ENCODE measurements at regions not wholly inside any gene's neighbourhood (a gene's known extent, or its start where the extent isn't known, plus 50 kb on each side); places are given as distances from the start of the nearest gene placed in this dataset.

GRCh38 chr16:35170610-35171009 lies 1711.2 kb downstream of the TP53TG3F start:
- DNase-seq (ENCODE audit: low read depth), result no peak
- H3K4me3 ChIP-seq (ENCODE audit: low read depth, low read length), result no peak overlapping the region
- no peak for TF ChIP-seq POLR2A (IDR thresholded peaks at IDR 0.05; ENCODE audit: extremely low read depth, insufficient read length)
- no peak for TF ChIP-seq MAX (IDR thresholded peaks at IDR 0.05; ENCODE audit: low read depth, low read length)

- TF ChIP-seq MAX (IDR thresholded peaks at IDR 0.05; ENCODE audit: low read depth, low read length), result no peak
- TF ChIP-seq POLR2A (IDR thresholded peaks at IDR 0.05; ENCODE audit: extremely low read depth, insufficient read length), result no peak
- no peak for TF ChIP-seq CTCF (IDR thresholded peaks at IDR 0.05; ENCODE audit: low read depth, low read length)
- TF ChIP-seq MYC (IDR thresholded peaks at IDR 0.05; ENCODE audit: low read depth, low read length), result no peak
- no peak for DNase-seq (ENCODE audit: low read depth)
- no peak overlapping the region for H3K4me3 ChIP-seq (ENCODE audit: low read depth, low read length)
Measured at GRCh38 chr16:35171106-35171505, 1711.7 kb downstream of the TP53TG3F start.

- no peak overlapping the region for H3K4me3 ChIP-seq (ENCODE audit: low read depth, low read length)
- no peak for TF ChIP-seq MYC (IDR thresholded peaks at IDR 0.05; ENCODE audit: low read depth, low read length)
- no peak for TF ChIP-seq CTCF (IDR thresholded peaks at IDR 0.05; ENCODE audit: low read depth, low read length)
- TF ChIP-seq POLR2A (IDR thresholded peaks at IDR 0.05; ENCODE audit: extremely low read depth, insufficient read length), result no peak
- no peak for TF ChIP-seq MAX (IDR thresholded peaks at IDR 0.05; ENCODE audit: low read depth, low read length)
- no peak for DNase-seq (ENCODE audit: low read depth)
Measured at GRCh38 chr16:35173295-35173694, 1713.9 kb downstream of the TP53TG3F start.

GRCh38 chr16:35174016-35174415 lies 1714.6 kb downstream of the TP53TG3F start:
- no peak for DNase-seq (ENCODE audit: low read depth)
- TF ChIP-seq CTCF (IDR thresholded peaks at IDR 0.05; ENCODE audit: low read depth, low read length), result no peak
- no peak for TF ChIP-seq POLR2A (IDR thresholded peaks at IDR 0.05; ENCODE audit: extremely low read depth, insufficient read length)
- TF ChIP-seq MAX (IDR thresholded peaks at IDR 0.05; ENCODE audit: low read depth, low read length), result no peak
- TF ChIP-seq MYC (IDR thresholded peaks at IDR 0.05; ENCODE audit: low read depth, low read length), result no peak
- H3K4me3 ChIP-seq (ENCODE audit: low read depth, low read length), result no peak overlapping the region

GRCh38 chr16:35176449-35176848 lies 1717.0 kb downstream of the TP53TG3F start:
- TF ChIP-seq MAX (IDR thresholded peaks at IDR 0.05; ENCODE audit: low read depth, low read length), result no peak
- TF ChIP-seq CTCF (IDR thresholded peaks at IDR 0.05; ENCODE audit: low read depth, low read length), result no peak
- TF ChIP-seq MYC (IDR thresholded peaks at IDR 0.05; ENCODE audit: low read depth, low read length), result no peak
- TF ChIP-seq POLR2A (IDR thresholded peaks at IDR 0.05; ENCODE audit: extremely low read depth, insufficient read length), result no peak
- H3K4me3 ChIP-seq (ENCODE audit: low read depth, low read length), result no peak overlapping the region
- DNase-seq (ENCODE audit: low read depth), result no peak

GRCh38 chr16:35177851-35178250 lies 1718.4 kb downstream of the TP53TG3F start:
- DNase-seq (ENCODE audit: low read depth), result no peak
- H3K4me3 ChIP-seq (ENCODE audit: low read depth, low read length), result no peak overlapping the region
- TF ChIP-seq MAX (IDR thresholded peaks at IDR 0.05; ENCODE audit: low read depth, low read length) (no peak), POLR2A (IDR thresholded peaks at IDR 0.05; ENCODE audit: extremely low read depth, insufficient read length) (no peak), CTCF (IDR thresholded peaks at IDR 0.05; ENCODE audit: low read depth, low read length) (no peak), MYC (IDR thresholded peaks at IDR 0.05; ENCODE audit: low read depth, low read length) (no peak)

Data from NB4 (cell line).